GM12878 (cell line): ENCODE measurements at regions not wholly inside any gene's neighbourhood (a gene's known extent, or its start where the extent isn't known, plus 50 kb on each side); places are given as distances from the start of the nearest gene placed in this dataset.

ENCODE experiments used
- CREM ChIP-seq: IDR thresholded peaks from 2 replicates; pipeline ENCODE4 v1.6.1; 2014; ENCODE audit warnings: antibody characterized with exemption, low read depth
- CTCF ChIP-seq, 3 experiments: IDR thresholded peaks in 2 of 3; conservative IDR thresholded peaks in 1 of 3; 2 replicates each; pipeline ENCODE4 v1.5.1; 2011; ENCODE audit warnings: low read depth in 3 of 3, low read length in 3 of 3, mild to moderate bottlenecking in 3 of 3, control low read depth in 2 of 3, moderate library complexity in 2 of 3, inconsistent platforms in 1 of 3, mixed read lengths in 1 of 3; ENCODE audit not compliant: control insufficient read depth in 2 of 3, insufficient read depth in 1 of 3; ENCODE audit errors: extremely low read depth in 1 of 3
- EZH2 ChIP-seq: IDR thresholded peaks from 2 replicates; pipeline ENCODE4 v1.6.1; 2012; ENCODE audit warnings: low read depth, mild to moderate bottlenecking, control low read depth, inconsistent platforms, low read length, borderline replicate concordance; ENCODE audit not compliant: control insufficient read depth
- POLR2A ChIP-seq: IDR thresholded peaks from 2 replicates; pipeline ENCODE4 v1.6.1; 2011; ENCODE audit warnings: low read depth, mild to moderate bottlenecking, low read length
- RUNX3 ChIP-seq: IDR thresholded peaks from 2 replicates; pipeline ENCODE4 v1.6.1; 2012; ENCODE audit warnings: low read length, inconsistent platforms

DNA sequence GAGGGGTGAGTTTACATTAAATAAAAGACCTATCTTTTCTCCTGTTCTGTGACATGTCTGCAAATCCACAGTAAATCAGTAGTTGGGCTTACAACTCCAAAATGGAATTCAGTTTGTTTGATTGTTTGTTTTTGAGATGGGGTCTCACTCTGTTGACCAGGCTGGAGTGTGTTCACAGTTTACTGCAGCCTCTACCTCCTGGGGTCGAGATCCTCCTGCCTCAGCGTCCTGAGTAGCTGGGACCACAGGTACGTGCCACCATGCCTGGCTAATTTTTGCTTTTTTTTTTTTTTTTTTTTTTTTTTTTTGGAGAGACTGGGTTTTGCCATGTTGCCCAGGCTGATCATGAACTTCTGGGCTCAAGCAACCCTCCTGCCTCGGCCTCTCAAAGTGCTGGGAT lies 63.5 kb upstream of the ADPGK start:
- TF ChIP-seq POLR2A (no peak), CREM (no peak), RUNX3 (no peak), EZH2 (no peak), CTCF (IDR thresholded peaks at IDR 0.05 in 2 of 3, conservative IDR thresholded peaks at IDR 0.05 in 1 of 3; ENCODE audit: control insufficient read depth in 2 of 3, extremely low read depth in 1 of 3, insufficient read depth in 1 of 3, low read depth in 3 of 3, low read length in 3 of 3) (no peak)
